ENCODE measurements at regions not wholly inside any gene's neighbourhood (a gene's known extent, or its start where the extent isn't known, plus 50 kb on each side); places are given as distances from the start of the nearest gene placed in this dataset.

- H3K4me1 ChIP-seq = peaks cover 10 to 23% of the 10 kb centered on the region in 2 donors
- no peaks in the 10 kb centered on the region for H3K36me3 ChIP-seq
- H3K27me3 ChIP-seq = no peaks in the 10 kb centered on the region
- H3K9me3 ChIP-seq = no peaks in the 10 kb centered on the region
- DNase-seq = no peak
- H3K27ac ChIP-seq = no peak overlapping the region
- H3K4me3 ChIP-seq (replicated peaks in 1 of 3) = no peak overlapping the region
- intact Hi-C loops (cut with DNase I) = no loop called here
- TF ChIP-seq POLR2A (IDR thresholded peaks at IDR 0.05) = no peak
- TF ChIP-seq CTCF (IDR thresholded peaks at IDR 0.05) = no peak
- WGBS, 2 donors = 85 to 91% methylated on average over 5 of the region's 5 CpGs
Measured at GRCh38 chr3:194933465-194933864, 247.8 kb downstream of the FAM43A start.

DNA sequence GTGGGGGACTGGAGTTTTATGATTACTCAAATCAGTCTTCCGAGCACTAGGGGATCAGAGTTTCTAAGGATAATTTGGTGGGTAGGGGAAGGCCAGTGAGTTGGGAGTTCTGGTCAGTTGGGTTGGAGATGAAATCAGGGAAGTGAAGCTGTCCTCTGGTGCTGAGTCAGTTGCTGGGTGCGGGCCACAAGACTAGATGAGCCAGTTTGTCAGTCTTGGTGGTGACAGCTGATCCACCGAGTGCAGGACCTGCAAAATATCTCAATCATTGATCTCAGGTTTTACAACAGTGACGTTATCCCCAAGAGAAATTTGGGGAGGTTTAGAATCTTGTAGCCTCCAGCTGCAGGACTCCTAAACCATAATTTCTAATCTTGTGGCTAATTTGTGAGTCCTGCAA is 249.4 kb downstream of the FAM43A start:
- intact Hi-C loops (cut with DNase I) = no loop called here
- Histone ChIP-seq H3K4me1 (peaks cover 10 to 14% of the 10 kb centered on the region in 2 donors), H3K36me3 (no peaks in the 10 kb centered on the region), H3K9me3 (no peaks in the 10 kb centered on the region), H3K27me3 (no peaks in the 10 kb centered on the region), H3K4me3 (replicated peaks in 1 of 3) (no peak overlapping the region), H3K27ac (no peak overlapping the region)
- 79 to 92% methylated on average over 4 of the region's 4 CpGs for WGBS, 2 donors
- TF ChIP-seq CTCF (IDR thresholded peaks at IDR 0.05) (no peak), POLR2A (IDR thresholded peaks at IDR 0.05) (no peak)
- no peak for DNase-seq

DNA sequence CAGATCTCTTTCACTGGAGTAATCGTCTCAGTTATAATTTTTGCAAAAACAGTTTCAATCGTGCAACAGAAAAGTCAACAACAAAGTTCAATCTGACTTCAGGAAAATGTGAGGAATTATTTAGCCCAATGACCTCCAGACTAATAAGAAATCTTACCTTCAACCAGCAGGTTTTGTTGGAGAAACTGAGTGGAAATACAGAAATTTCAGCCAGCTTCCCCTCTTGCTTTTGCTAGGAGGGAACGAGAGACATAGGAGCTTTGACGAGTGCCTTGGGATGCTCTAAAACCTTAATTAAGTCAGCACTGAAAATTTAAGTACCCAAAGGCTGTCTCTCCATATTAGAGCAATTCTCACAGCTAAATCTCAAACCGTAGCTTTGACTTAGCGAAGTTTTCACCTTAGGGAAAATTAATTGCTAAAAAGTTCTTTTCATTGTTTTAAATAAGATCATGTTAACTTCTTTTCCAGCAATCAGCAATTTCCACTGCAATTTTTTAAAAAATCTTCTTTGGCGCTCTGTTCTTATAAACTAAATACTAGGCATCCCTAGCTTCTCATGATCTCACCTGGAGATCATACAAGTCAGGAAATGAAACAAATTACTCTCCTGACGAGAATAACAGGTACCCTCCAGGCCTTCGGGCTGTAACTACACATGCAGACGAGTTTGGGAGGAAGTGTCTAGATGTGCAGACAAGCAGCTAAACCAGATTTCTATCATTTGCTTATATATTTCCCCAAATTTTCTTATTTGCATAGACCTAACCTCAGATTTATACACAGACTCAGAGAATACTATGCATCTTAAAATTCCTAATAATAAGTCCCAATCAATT is 250.2 kb downstream of the FAM43A start:
- H3K36me3 ChIP-seq = no peaks in the 10 kb centered on the region
- TF ChIP-seq CTCF (IDR thresholded peaks at IDR 0.05) (no peak), POLR2A (IDR thresholded peaks at IDR 0.05) (no peak)

GRCh38 chr3:194936659-194937058 is 251.0 kb downstream of the FAM43A start:
- H3K9me3 ChIP-seq = no peaks in the 10 kb centered on the region
- no peak overlapping the region for H3K27ac ChIP-seq
- no peaks in the 10 kb centered on the region for H3K27me3 ChIP-seq
- H3K36me3 ChIP-seq = no peaks in the 10 kb centered on the region
- DNase-seq = no peak
- peaks cover 5 to 9% of the 10 kb centered on the region in 2 donors for H3K4me1 ChIP-seq
- intact Hi-C loops (cut with DNase I) = no loop called here
- no peak for TF ChIP-seq CTCF (IDR thresholded peaks at IDR 0.05)
- H3K4me3 ChIP-seq (replicated peaks in 1 of 3) = no peak overlapping the region
- WGBS, 2 donors = 59 to 85% methylated on average over 3 to 4 of the region's 4 CpGs

More for the DNA sequence above, 250.2 kb downstream of the FAM43A start:
- Histone ChIP-seq H3K4me3 (replicated peaks in 1 of 3) (no peak overlapping the region), H3K27me3 (no peaks in the 10 kb centered on the region), H3K4me1 (peaks cover 10 to 14% of the 10 kb centered on the region in 2 donors), H3K27ac (no peak overlapping the region), H3K9me3 (no peaks in the 10 kb centered on the region)
- 88 to 89% methylated on average over 10 of the region's 10 CpGs for WGBS, 2 donors
- intact Hi-C loops (cut with DNase I) = no loop called here
- DNase-seq = no peak

DNA sequence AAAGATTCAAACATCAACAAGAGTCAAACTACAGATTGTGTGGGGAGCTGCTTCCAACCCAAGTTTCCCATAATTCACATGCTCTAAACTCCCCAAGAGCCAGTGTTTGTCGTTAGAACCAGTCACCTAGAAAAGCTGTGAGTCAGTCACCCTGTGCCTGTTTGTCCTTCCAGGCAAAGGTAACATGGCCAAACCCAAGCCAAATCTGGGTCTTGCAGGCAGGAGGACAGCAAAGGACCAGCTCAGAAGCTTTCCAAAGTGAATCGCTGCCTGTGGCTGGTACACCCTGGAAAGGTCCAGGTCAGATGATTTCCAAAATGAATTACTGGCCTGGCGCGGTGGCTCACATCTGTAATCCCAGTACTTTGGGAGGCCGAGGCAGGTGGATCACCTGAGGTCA is 251.5 kb downstream of the FAM43A start:
- H3K4me1 ChIP-seq = peaks cover under 1 to 4% of the 10 kb centered on the region in 2 donors
- H3K9me3 ChIP-seq = no peaks in the 10 kb centered on the region
- H3K36me3 ChIP-seq = no peaks in the 10 kb centered on the region
- H3K4me3 ChIP-seq (replicated peaks in 1 of 3) = no peak overlapping the region
- no peak for TF ChIP-seq POLR2A (IDR thresholded peaks at IDR 0.05)
- DNase-seq = no peak
- no peaks in the 10 kb centered on the region for H3K27me3 ChIP-seq
- no peak overlapping the region for H3K27ac ChIP-seq
- WGBS, 2 donors = 94 to 96% methylated on average over 5 of the region's 5 CpGs
- intact Hi-C loops (cut with DNase I) = no loop called here

Data from thyroid gland (tissue), 4 donors.